Activated CD4-positive, alpha-beta T cell treated with anti-CD3 and anti-CD28 coated beads for 48 hours (primary cell): ENCODE measurements at regions not wholly inside any gene's neighbourhood (a gene's known extent, or its start where the extent isn't known, plus 50 kb on each side); places are given as distances from the start of the nearest gene placed in this dataset.
"Not testable (repeated sequence)": the region's sequence is repeated elsewhere in the genome, so short reads cannot be mapped to it uniquely, and the experiment has no call there.

Experiments used
- DNase-seq: peaks from one replicate; pipeline ENCODE4 v3.0.0-alpha.2; 2020

DNA sequence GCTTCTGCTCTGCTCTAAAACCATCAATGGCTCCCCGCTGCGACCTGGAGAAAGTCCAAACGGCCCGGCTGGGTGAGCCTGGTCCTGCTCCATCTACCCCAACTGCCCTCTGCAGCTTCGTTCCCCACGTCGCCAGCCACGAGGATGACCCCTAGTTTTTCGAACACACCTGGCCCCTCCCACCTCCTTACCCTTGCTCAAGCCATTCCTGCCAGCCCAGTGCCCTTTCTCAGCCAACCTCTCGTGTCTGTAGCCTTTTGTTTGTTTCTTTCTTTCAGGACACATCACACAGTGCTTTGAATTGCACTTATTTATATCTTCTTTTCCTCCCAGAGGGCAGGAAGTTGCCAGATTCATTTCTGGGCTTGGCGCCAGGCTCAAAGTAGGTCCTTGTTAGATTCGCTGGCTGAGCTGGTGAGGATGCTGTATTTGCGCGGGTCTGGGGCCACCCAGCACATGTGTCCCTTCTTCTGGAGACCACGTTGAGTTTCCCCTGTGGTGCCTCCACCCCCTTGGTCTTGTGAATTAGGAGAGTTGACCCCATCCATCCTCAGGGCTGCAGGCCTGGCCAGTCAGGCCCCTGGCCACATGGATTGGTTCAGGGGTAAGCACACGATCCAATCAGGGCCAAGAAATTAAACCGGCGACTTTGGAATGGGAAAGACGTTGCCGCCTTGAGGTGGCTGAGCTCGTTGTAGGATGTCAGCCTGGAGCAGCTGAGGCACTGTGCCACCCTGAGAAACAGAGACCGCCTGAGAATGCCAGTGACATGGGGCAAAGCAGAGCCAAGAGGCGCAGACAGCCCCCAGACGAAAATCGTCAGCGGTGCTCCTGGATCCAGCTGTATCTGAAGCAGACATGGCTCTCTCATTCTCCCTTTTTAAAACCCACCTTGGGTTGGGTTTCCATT, 156.0 kb downstream of the CEBPB start:
- no peak for DNase-seq

DNA sequence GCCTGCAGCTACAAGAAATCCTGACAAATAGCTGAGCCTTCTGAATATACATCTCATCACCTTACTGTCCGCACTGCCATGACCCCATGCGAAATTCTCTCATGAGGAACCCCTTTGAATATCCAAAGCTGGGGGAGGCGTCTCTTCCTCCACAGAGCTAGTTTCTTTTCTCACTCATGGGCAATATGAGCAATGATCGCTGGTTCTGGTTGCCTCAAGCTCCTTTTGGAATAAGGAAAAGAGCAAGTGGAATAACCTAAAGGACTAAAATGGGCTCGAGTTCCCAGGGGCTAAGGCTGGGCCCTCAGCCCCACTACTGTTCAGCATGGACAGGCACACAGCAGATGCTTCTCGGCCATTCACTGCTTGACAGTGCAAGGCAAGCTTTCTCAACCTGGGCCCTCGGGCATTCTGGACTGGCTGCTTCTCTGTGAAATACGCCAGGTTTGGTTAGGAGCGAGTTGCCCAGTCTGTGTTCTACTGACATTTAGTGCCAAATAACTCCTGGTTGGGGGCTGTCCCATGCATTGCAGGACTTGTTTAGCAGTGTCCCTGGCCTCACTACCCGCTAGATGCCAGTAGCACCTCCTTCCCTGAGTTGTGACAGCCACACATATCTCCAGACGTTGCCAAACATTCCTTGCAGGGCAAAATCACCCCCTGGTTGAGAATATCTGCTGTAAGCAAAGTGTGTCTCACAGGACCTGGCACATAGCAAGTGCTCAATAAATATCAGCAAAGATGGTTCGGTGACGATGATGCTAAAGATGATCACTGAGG, 156.8 kb downstream of the CEBPB start:
- DNase-seq: no peak

DNA sequence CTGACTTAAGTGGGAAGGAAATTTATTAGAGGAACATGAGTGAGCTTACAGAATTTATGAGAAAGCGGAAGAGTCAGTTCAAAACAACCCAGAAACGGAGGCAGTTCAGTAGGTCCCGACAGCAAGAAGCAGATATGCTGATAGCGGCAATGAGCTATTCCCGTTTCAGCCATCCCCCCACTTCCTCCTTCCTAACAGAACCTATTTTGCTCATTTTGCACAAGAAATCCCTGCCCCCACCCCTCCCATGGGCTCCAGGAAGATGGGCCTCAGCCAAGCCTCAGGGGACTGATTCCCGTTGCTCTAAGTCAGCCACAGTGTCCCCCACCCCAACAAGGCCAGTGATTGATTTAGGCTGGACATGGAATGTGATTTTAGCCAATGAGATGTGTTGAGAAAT, 157.5 kb downstream of the CEBPB start:
- DNase-seq: no peak

DNA sequence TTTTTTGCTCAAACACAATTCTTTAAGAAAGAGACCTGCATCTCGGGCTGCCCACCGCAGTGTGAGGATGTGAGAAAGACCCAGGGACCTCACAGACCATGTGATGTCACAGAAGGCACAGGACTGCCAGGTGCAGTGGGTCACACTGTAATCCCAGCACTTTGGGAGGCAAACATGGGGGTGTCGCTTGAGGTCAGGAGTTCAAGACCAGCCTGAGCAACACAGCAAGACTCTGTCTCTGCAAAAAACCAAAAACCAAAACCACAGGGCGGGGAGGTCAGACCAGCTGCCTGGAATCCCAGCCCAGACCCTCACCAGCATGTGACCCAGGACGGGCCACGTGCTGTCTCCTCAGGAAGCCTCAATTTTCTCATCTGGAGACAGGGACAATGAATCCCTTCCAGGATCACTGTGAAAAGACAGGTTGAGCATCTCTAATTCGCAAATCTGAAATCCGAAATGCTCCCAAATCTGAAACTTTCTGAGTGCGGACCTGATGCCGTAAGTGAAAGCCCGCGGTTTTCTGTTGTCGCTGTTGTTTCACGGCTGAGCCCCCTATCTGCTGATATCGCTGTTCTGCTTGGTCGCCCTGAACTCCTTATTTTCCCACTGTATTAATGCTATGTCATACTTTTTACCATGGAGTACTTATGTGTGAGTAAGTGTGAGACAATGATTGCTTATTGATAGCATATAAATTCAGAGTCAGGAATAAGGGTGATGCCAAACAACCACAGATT, 159.5 kb upstream of the PTPN1 start:
- no peak for DNase-seq

DNA sequence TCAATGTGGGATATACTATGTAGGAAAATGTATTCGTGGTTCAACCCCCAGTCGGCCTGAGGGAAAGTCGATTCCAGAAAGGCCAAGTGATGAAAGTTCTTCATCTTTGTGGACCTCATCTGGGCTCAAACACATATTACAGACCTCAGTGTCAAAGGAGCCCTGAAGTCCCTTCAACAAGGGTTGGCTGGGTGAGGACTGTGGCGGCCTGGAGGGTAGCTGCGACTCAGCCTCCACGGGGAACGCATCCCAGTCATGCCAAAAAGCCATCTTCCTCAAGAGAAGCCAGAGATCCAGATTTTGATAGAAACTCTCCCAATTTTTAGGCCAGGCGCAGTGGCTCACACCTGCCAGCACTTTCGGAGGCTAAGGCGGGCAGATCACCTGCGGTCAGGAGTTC, 158.6 kb upstream of the PTPN1 start:
- DNase-seq: no peak

DNA sequence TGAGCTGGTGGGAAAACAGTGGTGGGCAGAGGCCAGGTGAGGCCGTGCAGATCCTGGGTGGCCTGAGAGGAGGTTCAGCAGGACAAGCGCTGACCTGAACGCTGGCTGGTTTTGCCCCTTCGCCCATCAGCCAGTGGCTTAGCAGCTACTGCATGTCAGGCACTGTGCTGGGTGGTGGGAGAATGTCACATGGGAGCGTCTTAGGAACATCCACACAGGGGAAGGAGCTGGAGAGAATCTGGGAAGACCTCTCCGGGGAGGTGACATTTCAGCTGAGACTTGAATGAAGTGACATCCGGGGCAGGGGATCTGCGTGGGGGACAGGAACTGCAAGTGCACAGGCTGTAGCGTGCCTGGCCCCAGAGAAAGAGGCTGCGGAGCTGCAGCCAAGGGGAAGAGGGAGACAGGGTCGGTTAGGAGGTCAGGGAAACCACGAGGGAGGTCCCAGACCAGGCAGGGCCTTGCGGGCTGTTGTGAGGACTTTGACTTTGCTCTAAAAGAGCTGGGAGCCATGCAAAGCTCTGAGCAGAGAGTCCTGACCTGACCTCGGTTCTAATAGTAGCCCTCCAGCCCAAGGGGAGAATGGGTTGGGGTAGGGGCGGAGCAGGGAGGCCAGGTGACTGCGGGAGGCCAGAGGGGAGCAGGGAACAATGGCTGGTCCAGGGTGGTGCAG, 156.8 kb upstream of the PTPN1 start:
- no peak for DNase-seq

DNA sequence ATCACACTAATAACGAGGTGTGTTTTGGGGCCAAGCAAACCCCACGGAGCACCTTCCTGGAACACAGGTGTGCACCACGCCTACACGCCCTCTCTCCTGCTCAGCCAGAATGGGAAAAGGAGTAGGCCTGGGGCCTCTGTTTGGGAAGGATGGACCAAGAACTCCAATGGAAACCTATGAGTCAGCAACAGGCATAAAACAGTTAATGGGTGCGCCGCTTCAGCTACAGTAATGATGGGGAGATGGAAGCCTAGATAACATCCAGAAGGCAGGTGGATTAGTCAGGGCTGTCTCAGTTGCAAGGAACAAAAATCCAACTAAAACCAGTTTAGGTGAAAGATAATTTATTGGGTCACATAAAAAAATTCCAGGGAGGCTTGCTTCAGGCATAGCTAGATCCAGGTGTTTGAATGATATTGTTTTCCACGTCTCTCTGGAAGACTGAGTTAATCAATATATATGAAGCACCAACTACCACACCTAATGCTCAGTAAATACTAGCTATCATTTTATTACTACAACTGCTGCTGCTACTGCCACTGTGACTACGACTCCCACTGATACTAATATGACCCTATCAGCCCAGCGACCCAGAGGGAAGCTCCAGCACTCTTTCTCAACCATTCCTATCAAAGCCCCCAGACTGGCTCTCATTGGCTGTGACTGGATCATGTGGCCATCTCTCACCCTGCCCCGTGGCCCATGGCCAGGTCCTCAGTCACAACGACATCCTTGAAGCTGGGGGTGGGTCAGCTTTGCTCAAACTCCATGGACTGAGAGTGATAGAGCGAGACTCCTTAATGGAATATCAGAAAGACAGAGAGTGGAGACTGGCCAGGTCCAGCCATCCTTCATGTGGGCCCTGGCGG, 155.2 kb upstream of the PTPN1 start:
- DNase-seq: no peak

DNA sequence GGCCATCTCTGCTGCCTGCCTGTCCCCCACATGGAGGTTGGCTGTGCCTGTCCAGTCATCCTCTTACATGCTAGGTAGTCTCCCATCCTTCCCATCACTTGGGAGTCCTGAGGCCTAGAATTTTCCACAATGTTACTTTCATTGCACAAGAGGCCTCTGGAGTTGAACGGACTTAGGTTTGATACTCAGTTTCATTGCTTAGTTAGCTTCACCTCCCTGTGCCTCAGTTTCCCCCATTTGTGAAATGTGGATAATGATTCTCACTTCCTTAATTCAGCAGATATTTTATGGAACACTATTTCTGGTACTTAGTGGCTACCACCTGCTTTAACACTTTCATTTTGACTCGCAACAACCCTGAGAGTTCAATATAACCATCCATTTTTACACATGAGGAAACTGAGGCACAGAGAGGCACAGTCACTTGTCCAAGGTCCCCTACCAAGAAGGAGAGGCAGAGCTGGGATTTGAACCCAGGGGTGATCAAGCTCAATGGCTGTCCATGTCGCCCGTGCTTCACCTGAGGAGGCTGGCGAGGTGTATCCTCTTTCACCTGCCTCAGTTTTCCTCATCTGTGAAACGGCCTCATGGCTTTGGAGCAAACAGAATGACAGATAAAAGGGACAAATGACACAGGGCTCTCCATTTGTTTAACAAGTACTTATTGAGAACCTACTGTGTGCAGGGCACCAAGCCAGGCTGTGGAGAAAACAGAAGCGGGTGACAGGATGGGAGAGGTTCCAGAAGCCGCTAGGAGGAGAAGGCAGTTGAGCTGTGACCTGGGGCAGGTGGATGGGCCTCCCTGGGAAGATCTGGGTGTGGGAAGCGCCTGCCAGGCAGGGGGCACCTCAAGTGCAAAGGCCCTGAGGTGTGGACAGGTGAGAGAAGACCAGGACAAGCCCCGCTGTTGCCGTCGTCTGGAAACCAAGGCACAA, 154.3 kb upstream of the PTPN1 start:
- DNase-seq: no peak

DNA sequence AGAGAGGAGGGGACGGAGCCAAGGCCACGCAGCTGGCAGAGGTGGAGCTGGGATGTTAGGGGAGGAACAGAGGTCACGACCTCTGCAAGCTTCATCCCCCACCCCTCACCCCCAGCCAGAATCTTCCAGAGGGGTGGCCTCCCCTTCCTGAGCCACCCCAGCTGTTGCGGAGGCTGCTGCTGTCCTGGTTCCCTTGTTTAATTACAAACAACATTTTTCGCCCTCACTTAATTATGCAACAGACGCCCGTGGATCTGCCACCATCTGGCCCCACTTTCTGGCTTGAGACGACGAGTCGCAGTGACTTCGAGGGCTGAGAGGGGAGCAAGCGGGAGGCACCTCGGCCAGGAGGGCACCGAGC, 153.7 kb upstream of the PTPN1 start:
- DNase-seq: no peak

DNA sequence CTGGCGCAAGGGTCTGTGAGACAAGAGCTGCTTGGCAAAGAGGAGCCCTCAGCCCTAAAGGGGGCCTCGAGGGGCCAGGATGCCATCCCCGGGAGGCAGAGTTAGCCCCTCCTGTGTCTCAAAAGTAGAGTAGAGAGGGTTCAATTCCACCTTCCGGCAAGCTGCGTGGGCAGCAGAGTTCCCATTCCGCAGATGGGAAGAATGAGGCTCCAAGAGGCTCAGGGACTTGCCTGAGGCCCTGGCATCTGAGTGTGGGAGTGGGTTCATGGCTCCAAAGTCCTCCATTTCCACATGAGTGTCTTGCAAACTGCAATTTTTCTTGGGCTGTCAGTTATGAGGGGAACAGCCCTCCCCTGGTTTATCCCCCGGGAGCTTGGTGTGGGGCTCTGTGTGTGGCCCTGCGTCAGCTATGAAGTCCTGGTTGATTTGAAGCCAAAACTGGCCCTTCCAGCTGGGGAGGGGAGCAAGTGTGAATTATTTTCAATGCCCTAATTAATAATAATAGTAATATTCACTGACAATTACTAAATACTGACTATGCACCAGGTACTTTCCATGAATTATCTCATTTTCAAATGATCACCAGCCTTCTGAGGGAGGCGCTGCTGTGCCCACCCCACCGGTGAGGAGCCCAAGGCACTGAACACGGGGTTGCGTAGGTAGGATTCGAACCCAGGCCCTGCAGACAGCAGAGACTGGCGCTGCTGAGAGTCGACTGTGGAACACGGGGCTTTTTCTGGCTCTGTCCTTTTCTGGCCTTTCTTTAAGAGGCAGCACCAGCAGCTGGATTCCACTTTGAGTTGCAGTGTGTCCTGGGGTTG, 153.0 kb upstream of the PTPN1 start:
- no peak for DNase-seq

DNA sequence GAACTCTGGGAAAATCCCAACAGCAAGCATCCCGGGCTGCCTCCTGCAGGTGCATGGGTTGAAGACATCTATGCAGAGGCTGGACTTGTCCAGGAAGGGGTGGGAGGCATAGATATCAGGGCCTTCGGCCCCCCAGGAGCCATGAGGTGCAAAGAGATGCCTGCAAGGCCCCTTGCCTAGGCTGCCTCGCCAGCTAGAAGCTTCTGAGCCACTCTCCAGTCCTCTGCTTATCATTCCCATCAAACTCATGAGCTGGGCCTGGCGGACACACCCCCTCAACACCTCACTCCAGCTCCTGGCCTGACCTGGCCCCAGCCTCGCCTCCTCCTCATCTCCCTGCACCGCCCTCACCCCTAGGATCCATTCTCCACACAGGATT, 152.4 kb upstream of the PTPN1 start:
- DNase-seq: no peak

DNA sequence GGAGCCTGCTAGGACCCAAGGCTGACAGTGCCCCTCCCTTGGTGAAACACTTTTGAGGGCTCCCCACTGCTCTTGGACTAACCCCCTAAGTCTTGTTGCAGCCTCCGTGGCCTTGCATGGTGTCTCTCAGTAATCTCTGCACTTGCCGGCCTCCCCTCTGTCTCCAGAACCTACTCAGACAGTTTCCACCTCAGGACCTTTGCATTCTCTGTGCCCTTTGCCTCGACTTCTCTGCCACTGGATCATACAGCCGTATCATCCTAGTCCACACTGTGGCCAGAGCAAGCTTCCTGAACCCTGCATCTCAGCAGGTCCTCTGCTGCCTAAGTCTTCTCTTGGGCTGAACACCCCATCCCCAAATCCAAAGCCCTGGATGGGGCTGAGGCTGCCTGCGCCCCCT, 152.0 kb upstream of the PTPN1 start:
- no peak for DNase-seq

DNA sequence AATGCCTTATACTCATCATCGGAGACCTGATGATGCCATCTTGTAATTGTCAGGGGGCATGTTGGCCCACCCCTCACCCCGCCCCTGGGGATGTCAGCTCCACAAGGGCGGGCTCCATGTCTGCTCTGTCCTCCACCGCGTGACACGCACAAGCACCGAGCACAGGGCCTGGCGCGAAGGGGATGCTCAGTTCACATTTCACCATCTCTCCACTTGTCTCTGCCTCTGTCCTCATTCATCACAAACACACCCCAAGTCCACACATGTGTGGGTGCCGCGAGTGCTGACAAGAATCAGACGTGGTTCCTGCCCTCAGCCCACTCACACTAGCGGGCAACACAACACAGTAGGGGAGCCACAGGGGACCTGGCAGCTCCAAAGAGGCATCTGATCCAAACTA, 151.2 kb upstream of the PTPN1 start:
- DNase-seq: no peak

DNA sequence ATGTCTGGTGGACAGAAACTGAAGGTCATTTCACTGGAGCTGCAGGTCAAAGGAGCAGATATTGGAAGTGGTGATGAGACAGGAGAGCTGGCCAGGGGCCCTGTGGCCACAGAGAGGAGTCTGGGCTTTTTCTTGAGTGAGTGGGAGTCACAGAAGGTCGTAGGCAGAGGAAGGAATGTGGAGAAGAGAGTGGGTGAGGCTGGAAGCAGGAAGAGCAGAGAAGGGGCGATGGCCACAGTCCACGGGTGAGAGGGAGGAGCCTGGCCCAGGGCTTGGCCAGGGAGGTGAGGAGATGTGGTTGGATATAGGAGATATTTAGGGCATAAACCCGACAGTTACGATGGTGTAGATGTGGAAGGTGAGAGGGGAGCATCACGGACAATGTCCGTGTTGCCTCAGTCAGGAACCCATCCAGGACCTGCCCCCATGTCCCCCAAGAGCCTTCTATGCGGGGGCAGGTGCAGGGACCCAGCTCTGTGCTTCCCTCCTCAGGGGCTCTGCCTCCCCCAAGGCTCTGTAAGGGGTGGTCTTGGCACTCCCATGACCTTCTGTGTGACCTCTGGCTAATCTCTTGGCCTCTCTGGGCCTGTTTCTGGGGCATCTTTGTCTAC, 150.5 kb upstream of the PTPN1 start:
- DNase-seq: no peak

DNA sequence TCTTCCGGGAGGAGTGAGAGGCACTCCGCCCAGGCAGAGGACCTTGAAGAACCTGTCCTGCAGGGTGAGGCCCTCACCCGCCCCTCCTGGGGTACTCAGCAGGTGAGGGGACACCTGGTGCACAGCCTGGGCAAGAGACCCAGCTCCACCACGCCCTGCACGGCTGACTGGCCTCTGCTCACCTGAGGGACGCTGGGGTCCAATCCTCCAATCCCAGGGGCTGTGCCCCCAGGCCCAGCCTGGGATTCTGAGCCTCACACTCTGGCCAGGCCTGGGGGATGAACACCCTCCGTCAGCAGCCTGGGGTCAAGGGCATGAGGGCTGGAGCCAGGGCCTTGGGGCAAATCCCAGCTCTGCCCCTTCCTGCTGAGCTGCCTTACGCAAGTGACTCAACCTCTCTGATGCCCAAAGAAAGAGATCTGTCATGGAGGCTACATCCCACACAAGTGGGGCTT, 149.9 kb upstream of the PTPN1 start:
- no peak for DNase-seq

DNA sequence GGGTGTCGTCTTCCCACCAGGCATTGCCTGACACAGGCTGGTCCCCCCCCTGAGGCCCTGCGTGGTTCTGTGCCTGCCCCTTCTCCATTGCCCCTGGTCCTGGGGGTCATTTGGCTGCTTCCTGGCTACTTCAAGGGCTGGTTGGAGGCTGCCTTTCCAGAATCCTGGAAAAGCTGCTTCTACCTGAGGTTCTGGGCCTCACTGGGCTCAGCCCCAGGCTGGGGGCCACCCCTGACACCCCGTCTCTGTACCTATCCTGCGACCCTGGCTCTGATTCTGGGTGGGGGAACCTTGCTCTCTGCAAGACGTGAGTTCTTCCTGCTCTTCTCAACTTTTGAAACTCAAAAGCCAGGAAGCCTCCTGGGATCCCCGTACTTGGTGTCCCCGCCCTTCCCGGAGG, 149.3 kb upstream of the PTPN1 start:
- no peak for DNase-seq

DNA sequence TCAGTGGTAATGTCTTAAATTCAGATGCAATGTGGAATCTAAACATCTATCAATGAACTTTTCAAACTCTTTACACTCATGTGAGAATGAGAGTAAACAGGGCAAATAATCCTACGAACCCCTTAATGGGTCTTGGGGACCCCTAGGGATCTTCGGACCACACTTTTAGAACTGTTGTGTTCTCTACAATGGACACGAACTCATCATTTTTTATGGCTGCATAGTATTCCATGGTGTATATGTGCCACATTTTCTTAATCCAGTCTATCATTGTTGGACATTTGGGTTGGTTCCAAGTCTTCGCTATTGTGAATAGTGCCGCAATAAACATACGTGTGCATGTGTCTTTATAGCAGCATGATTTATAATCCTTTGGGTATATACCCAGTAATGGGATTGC, 148.0 kb upstream of the PTPN1 start:
- not testable (repeated sequence) for DNase-seq

DNA sequence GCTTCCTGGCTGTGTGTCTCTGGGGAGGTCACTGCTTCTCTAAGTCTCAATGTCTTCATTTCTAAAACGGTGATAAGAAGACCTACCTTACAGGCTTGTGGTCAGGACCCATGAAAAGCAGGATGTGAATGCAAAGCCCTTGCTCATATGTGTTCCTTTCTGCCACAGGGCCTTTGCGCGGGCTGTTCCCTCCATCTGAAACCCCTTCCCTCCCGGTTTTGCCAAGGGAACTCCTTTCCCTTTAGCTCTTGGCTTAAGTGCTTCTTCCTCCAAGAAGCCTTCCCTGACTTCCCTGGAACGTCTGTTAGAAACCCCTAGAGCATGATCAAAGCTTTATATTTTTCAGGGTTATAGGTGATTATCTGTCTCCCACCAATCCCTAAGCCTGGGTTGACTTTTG, 147.2 kb upstream of the PTPN1 start:
- no peak for DNase-seq

DNA sequence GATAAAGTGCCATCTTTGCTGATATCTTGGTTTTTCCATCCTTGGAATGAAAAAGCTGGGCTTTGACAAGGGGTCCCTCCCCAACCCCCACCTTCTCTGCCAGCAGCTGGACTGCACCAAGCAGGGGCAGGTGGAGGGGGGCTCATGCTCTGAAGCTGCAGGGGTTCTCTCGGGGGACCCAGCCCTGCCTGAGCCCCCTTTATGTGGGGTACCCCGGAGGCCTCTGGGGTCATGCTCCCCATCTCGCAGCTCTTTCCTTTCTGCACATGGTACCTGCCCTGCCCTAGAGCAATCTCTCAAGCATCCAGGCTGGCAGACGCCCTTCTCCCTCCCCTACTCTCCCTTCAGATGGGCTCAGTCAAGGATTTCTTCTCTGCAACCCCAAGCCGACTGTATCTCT, 146.7 kb upstream of the PTPN1 start:
- no peak for DNase-seq

DNA sequence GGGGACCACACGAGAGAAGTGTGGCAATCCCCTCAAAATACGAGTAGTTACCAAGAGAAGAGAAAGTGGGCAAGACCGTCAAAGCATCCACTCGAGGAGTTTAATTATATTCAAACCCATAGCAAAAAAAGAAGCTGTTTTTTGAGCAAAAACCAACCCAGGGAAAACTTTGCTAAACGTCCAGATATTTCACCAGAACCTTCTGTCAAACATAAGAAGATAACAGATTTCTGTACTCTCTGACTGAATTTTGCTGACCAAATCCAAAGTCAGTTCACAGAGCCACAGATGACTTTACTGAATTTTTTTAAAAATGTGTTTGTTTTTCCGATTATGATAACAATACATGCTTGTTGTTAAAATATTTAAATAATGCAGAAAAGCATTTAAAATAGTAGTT, 145.6 kb upstream of the PTPN1 start:
- no peak for DNase-seq
